ENCODE measurements at regions not wholly inside any gene's neighbourhood (a gene's known extent, or its start where the extent isn't known, plus 50 kb on each side); places are given as distances from the start of the nearest gene placed in this dataset.

GRCh38 chr1:239662950-239663349 is 276.6 kb downstream of the CHRM3 start:
- Histone ChIP-seq H3K9me3 (replicated peaks; ENCODE audit: control insufficient read depth, insufficient read depth, low read depth, low read length) (no peaks in the 10 kb centered on the region; the same call in 1 of the 2 replicates), H2AFZ (ENCODE audit: low read depth, low read length) (no peak overlapping the region), H3K9me1 (ENCODE audit: control insufficient read depth, insufficient read depth, low read length) (no peaks in the 10 kb centered on the region), H3K4me1 (replicated peaks in 1 of 2; ENCODE audit: control insufficient read depth in 2 of 2, insufficient read depth in 2 of 2, low read length in 2 of 2) (no peaks in the 10 kb centered on the region), H3K9ac (ENCODE audit: insufficient read depth in 1 of 2, low read depth in 2 of 2, low read length in 2 of 2) (no peak overlapping the region), H3K4me3 (no peak overlapping the region), H3K27me3 (ENCODE audit: control insufficient read depth in 2 of 2, insufficient read depth in 2 of 2, low read length in 2 of 2) (no peaks in the 10 kb centered on the region), H3K27ac (ENCODE audit: extremely low read depth, low read depth, low read length) (no peak overlapping the region), H4K20me1 (replicated peaks; ENCODE audit: control insufficient read depth, insufficient read depth, low read length) (no peaks in the 10 kb centered on the region), H3K79me2 (ENCODE audit: control insufficient read depth, insufficient read depth, low read length) (no peaks in the 10 kb centered on the region), H3K4me2 (ENCODE audit: insufficient read depth, low read length) (no peak overlapping the region), H3K36me3 (ENCODE audit: control insufficient read depth, insufficient read depth, low read length) (no peaks in the 10 kb centered on the region)
- DNase-seq (ENCODE audit: extremely low read depth in 1 of 4, low spot score in 3 of 4) = no peak
- in situ Hi-C loops (cut with MboI) = no loop called here
- FAIRE-seq = no peak
- intact Hi-C loops (cut with micrococcal nuclease) = no loop called here
- ATAC-seq = no peak
- no TSS peak for BruUV-seq (replicated peaks)
- TF ChIP-seq TFE3 (CRISPR knock-in tag; IDR thresholded peaks at IDR 0.05) (no peak), PCBP2 (IDR thresholded peaks at IDR 0.05; ENCODE audit: low read depth, low read length, poor library complexity, severe bottlenecking) (no peak), PYGO2 (tag; IDR thresholded peaks at IDR 0.05) (no peak), KAT8 (IDR thresholded peaks at IDR 0.05; ENCODE audit: low read depth) (no peak), FOSL1 (tag; conservative IDR thresholded peaks at IDR 0.05) (no peak), ZNF197 (CRISPR knock-in tag; IDR thresholded peaks at IDR 0.05; ENCODE audit: low read depth) (no peak), NR4A1 (CRISPR knock-in tag; IDR thresholded peaks at IDR 0.05) (no peak), NR4A1 (tag; IDR thresholded peaks at IDR 0.05) (no peak), SREBF2 (CRISPR knock-in tag; IDR thresholded peaks at IDR 0.05) (no peak), SP2 (IDR thresholded peaks at IDR 0.05; ENCODE audit: extremely low read depth, low read depth, low read length, poor library complexity, severe bottlenecking) (no peak), CHD1 (IDR thresholded peaks at IDR 0.05; ENCODE audit: low read length) (no peak), TEAD2 (tag; IDR thresholded peaks at IDR 0.05) (no peak)
- ChIA-PET CTCF (ENCODE audit: low intra/inter-chr PET ratio) (no interaction called here), POLR2A (no interaction called here)
- 3% methylated on average over 3 of the region's 3 CpGs for WGBS (ENCODE audit: insufficient coverage, low coverage, missing lambda C conversion rate)

All from K562 (cell line).